ENCODE measurements at regions not wholly inside any gene's neighbourhood (a gene's known extent, or its start where the extent isn't known, plus 50 kb on each side); places are given as distances from the start of the nearest gene placed in this dataset.

DNA sequence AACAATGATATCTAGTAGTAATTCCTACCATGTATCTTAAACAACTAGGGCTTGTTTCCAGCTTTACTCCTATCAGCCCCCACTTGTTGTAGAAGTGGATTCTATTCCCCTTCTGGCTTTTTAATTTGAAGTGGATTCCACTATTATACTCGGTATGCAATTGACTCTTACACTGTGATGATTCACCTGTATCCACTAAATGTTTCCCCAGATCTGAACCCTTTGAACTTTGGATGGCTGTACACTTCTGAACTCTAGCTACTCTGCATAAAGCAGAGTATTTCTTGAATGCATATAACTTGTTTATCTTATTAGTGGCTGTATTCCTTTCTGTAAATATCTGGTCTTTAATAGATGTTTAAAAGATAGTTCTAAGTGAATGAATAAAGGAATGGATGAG, 538.4 kb upstream of the NRSN1 start:
- Histone ChIP-seq H2BK20ac (ENCODE audit: low read depth, low read length) (no peak overlapping the region), H3K23ac (ENCODE audit: low read depth, low read length) (no peak overlapping the region), H3K27ac (ENCODE audit: insufficient read depth, low read length) (no peak overlapping the region), H3K4me2 (ENCODE audit: low read depth, low read length) (no peak overlapping the region), H2AFZ (replicated peaks; ENCODE audit: low read length, poor library complexity) (no peak overlapping the region), H3K18ac (ENCODE audit: low read depth, low read length) (no peak overlapping the region), H2AK5ac (ENCODE audit: low read depth, low read length) (no peak overlapping the region), H2BK5ac (ENCODE audit: low read depth, low read length, poor library complexity, severe bottlenecking) (no peak overlapping the region), H4K5ac (ENCODE audit: low read depth, low read length) (no peak overlapping the region), H3K79me1 (ENCODE audit: low read depth in 1 of 2, low read length in 2 of 2) (no peaks in the 10 kb centered on the region), H4K20me1 (ENCODE audit: insufficient read depth, low read length) (no peaks in the 10 kb centered on the region), H3K9me1 (ENCODE audit: insufficient read depth, low read length) (no peaks in the 10 kb centered on the region), H4K91ac (ENCODE audit: insufficient read depth, low read depth, low read length) (no peak overlapping the region), H2AK9ac (replicated peaks; ENCODE audit: low read depth, low read length, poor library complexity) (no peak overlapping the region), H3K4me3 (ENCODE audit: insufficient read depth, low read depth, low read length) (no peak overlapping the region), H4K8ac (ENCODE audit: low read depth in 2 of 2, low read length in 2 of 2) (no peak overlapping the region), H3K4me1 (ENCODE audit: control insufficient read depth, insufficient read depth, low read length) (no peaks in the 10 kb centered on the region), H2BK15ac (ENCODE audit: low read depth, low read length) (no peak overlapping the region), H3K9ac (ENCODE audit: low read depth, low read length) (no peak overlapping the region), H3K56ac (ENCODE audit: extremely low read depth, insufficient read depth, low read length) (no peak overlapping the region), H2BK120ac (ENCODE audit: low read depth, low read length) (no peak overlapping the region), H3K36me3 (ENCODE audit: control insufficient read depth, insufficient read depth, low read length) (no peaks in the 10 kb centered on the region), H3K27me3 (ENCODE audit: control insufficient read depth, insufficient read depth, low read length) (no peaks in the 10 kb centered on the region), H3K14ac (replicated peaks; ENCODE audit: low read depth, low read length) (no peak overlapping the region), H3K9me3 (ENCODE audit: control insufficient read depth, insufficient read depth, low read length) (no peaks in the 10 kb centered on the region), H3K4ac (ENCODE audit: low read depth, low read length) (no peak overlapping the region)
- in situ Hi-C loops (cut with MboI; ENCODE audit: low sequenced_read_pairs), result no loop called here
- no peak for TF ChIP-seq MXI1 (IDR thresholded peaks at IDR 0.05; ENCODE audit: borderline replicate concordance, low read depth, low read length)
- no peak for TF ChIP-seq RFX5 (IDR thresholded peaks at IDR 0.05; ENCODE audit: low read depth, low read length)
- no peak for TF ChIP-seq MAZ (IDR thresholded peaks at IDR 0.05; ENCODE audit: borderline replicate concordance, low read depth, low read length)
- no peak for TF ChIP-seq CTCF (conservative IDR thresholded peaks at IDR 0.05; ENCODE audit: low read depth, low read length)
- TF ChIP-seq ELK1 (IDR thresholded peaks at IDR 0.05; ENCODE audit: borderline replicate concordance, low read depth, low read length), result no peak
- TF ChIP-seq RCOR1 (IDR thresholded peaks at IDR 0.05; ENCODE audit: insufficient replicate concordance, low read length), result no peak
- DNase-seq (no peak), ATAC-seq (ENCODE audit: low read depth) (no peak)
- no TSS peak for BruUV-seq (replicated peaks)
- intact Hi-C loops (cut with micrococcal nuclease), result no loop called here
- POLR2A ChIA-PET (ENCODE audit: unreplicated experiment), result no interaction called here
- WGBS, 2 experiments (ENCODE audit: extremely low coverage in 2 of 2, insufficient read length in 1 of 2), result no CpG with 5 or more reads among the region's 1 CpG
- CTCF ChIA-PET, result no interaction called here
- dilution Hi-C loops (cut with HindIII; ENCODE audit: low sequenced_read_pairs, unreplicated experiment), result no loop called here
